Peyer's patch (tissue), 4 donors: ENCODE measurements at regions not wholly inside any gene's neighbourhood (a gene's known extent, or its start where the extent isn't known, plus 50 kb on each side); places are given as distances from the start of the nearest gene placed in this dataset.

Source experiments
- POLR2A ChIP-seq, 2 donors: fragments of 450-650 bp; IDR thresholded peaks; one replicate each; pipeline ENCODE4 v1.5.1; 2017; ENCODE audit warnings: antibody characterized with exemption in 2 of 2, mild to moderate bottlenecking in 2 of 2, moderate library complexity in 2 of 2
- TF ChIP-seq, protein P1 (sequence below), 6 experiments: fragments of 450-650 bp in 4 of 6; fragments of 200-600 bp in 2 of 6; sonication (generic) in 1 of 6; IDR thresholded peaks; one replicate each; pipeline ENCODE4 v1.5.1; 2017 to 2019; ENCODE audit warnings: antibody characterized with exemption in 6 of 6, mild to moderate bottlenecking in 3 of 6, moderate library complexity in 1 of 6

- TF ChIP-seq, protein P1, sequence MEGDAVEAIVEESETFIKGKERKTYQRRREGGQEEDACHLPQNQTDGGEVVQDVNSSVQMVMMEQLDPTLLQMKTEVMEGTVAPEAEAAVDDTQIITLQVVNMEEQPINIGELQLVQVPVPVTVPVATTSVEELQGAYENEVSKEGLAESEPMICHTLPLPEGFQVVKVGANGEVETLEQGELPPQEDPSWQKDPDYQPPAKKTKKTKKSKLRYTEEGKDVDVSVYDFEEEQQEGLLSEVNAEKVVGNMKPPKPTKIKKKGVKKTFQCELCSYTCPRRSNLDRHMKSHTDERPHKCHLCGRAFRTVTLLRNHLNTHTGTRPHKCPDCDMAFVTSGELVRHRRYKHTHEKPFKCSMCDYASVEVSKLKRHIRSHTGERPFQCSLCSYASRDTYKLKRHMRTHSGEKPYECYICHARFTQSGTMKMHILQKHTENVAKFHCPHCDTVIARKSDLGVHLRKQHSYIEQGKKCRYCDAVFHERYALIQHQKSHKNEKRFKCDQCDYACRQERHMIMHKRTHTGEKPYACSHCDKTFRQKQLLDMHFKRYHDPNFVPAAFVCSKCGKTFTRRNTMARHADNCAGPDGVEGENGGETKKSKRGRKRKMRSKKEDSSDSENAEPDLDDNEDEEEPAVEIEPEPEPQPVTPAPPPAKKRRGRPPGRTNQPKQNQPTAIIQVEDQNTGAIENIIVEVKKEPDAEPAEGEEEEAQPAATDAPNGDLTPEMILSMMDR (IDR thresholded peaks at IDR 0.05) = no peak
- TF ChIP-seq POLR2A (IDR thresholded peaks at IDR 0.05) = no peak
Observed at GRCh38 chr2:22037274-22037673, 913.5 kb downstream of the TDRD15 start.
